Mucosa of stomach (tissue), 1 donor: ENCODE measurements at regions not wholly inside any gene's neighbourhood (a gene's known extent, or its start where the extent isn't known, plus 50 kb on each side); places are given as distances from the start of the nearest gene placed in this dataset.

Source experiments
- H3K27me3 ChIP-seq: one replicate; pipeline ENCODE4 v1.7.0; 2013; ENCODE audit warnings: mild to moderate bottlenecking, low read length; ENCODE audit not compliant: control insufficient read depth, insufficient read depth
- H3K36me3 ChIP-seq: one replicate; pipeline ENCODE4 v1.7.0; 2013; ENCODE audit warnings: low read length; ENCODE audit not compliant: control insufficient read depth, insufficient read depth
- H3K4me1 ChIP-seq: one replicate; pipeline ENCODE4 v1.7.0; 2013; ENCODE audit warnings: mild to moderate bottlenecking, low read length; ENCODE audit not compliant: control insufficient read depth, insufficient read depth
- H3K4me3 ChIP-seq: one replicate; pipeline ENCODE4 v1.7.0; 2013; ENCODE audit warnings: low read length
- H3K9ac ChIP-seq: one replicate; pipeline ENCODE4 v1.7.0; 2013; ENCODE audit warnings: mild to moderate bottlenecking, low read length, moderate library complexity
- H3K9me3 ChIP-seq: one replicate; pipeline ENCODE4 v1.7.0; 2013; ENCODE audit warnings: mild to moderate bottlenecking, low read length, moderate library complexity; ENCODE audit not compliant: control insufficient read depth
- donor health status: Pancreatic carcinoma.

DNA sequence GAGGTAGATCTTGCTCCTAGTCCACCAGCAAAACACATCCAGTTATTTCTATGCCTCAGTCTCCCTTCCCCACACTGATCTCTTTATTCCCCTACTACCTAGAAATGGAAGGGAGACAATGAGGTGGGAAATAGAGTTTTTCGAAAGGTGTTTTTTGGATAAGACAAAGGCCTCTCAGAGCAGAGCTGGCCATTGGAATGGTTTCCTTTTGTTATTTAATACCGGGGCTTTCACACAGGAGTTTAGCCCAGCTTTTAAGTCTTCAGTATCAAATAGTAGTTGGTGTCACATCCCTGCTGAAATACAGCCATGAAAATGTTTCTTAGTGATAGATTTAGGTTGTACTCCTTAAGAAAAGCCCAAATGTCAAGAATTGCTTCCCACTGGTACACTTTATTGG, 65.4 kb upstream of the B3GAT1 start:
- no peaks in the 10 kb centered on the region for H3K4me1 ChIP-seq
- H3K36me3 ChIP-seq, result no peaks in the 10 kb centered on the region
- H3K9ac ChIP-seq, result no peak overlapping the region
- peaks cover 4% of the 10 kb centered on the region for H3K27me3 ChIP-seq
- H3K9me3 ChIP-seq, result no peaks in the 10 kb centered on the region
- no peak overlapping the region for H3K4me3 ChIP-seq

DNA sequence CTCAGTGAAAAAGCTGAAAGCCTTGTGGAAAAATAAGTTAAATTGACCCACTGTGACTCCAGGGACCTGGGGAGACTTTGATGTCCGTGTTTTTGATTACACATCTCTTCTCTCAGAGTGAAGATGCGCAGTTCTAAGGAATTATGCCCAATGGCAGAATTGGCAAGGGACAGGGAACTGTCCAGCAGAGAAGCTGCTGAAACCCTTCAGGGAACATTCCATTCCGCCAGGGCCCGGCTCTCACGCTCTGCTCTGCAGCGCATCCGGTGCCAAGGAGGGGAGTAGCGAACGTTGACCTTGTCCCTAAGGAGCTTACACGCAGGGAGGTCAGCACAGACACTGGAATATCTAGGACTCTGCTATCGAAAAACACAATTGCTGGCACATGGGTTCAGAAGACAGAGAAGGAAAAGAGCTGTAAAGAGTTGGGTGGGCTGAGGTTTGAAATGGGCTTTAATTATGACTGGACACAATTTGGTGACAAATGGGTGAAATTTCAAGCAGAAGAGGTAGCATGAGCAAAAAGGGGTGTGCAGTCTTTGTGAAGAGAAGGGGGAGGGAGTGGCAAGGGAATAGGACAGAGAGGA, 64.5 kb upstream of the B3GAT1 start:
- H3K9me3 ChIP-seq, result no peaks in the 10 kb centered on the region
- no peak overlapping the region for H3K9ac ChIP-seq
- H3K27me3 ChIP-seq, result peaks cover 4% of the 10 kb centered on the region
- no peaks in the 10 kb centered on the region for H3K4me1 ChIP-seq
- no peak overlapping the region for H3K4me3 ChIP-seq
- H3K36me3 ChIP-seq, result no peaks in the 10 kb centered on the region

DNA sequence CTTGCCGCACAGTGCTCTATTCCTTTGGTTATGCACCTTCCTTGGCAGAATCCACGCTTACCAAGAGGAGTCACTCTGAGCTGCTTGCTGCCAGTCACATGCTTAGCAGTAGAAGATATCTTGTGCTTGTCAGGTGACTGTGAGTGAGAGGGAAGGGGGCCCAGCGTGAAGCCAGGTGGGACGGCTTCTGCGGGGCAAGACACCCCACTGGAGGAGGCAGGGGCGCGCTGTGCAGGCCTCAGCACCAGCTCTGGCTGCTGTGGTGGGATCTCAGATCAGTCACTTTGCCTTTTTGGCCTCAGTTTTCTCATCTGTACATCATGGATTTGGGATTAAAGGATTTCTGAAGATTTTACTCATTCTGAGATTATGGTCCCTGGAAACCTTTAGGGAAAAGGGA, 63.9 kb upstream of the B3GAT1 start:
- H3K9ac ChIP-seq, result no peak overlapping the region
- no peaks in the 10 kb centered on the region for H3K4me1 ChIP-seq
- no peaks in the 10 kb centered on the region for H3K9me3 ChIP-seq
- H3K27me3 ChIP-seq, result peaks cover 4% of the 10 kb centered on the region
- H3K36me3 ChIP-seq, result no peaks in the 10 kb centered on the region
- no peak overlapping the region for H3K4me3 ChIP-seq

DNA sequence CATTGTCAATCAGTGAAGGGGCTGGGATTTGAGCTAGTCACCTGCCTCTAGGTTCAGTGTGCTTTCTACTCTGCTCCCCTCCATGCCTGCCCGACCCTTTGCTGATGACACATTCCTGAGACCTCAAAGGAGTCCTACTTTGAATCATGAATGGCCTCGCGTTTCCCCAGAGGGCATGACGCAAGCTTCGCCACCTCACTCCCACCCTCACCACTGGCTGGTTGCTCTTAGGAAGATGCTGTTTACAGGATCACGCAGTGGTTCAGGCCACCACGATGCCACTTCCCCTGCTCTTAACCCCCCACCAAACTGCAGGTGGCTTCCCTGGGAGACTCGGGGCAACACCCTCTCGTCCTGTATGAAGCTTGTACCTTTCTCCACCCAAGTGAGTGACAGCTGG, 62.9 kb upstream of the B3GAT1 start:
- Histone ChIP-seq H3K27me3 (peaks cover 4% of the 10 kb centered on the region), H3K4me1 (no peaks in the 10 kb centered on the region), H3K9me3 (no peaks in the 10 kb centered on the region), H3K9ac (no peak overlapping the region), H3K36me3 (no peaks in the 10 kb centered on the region), H3K4me3 (no peak overlapping the region)

DNA sequence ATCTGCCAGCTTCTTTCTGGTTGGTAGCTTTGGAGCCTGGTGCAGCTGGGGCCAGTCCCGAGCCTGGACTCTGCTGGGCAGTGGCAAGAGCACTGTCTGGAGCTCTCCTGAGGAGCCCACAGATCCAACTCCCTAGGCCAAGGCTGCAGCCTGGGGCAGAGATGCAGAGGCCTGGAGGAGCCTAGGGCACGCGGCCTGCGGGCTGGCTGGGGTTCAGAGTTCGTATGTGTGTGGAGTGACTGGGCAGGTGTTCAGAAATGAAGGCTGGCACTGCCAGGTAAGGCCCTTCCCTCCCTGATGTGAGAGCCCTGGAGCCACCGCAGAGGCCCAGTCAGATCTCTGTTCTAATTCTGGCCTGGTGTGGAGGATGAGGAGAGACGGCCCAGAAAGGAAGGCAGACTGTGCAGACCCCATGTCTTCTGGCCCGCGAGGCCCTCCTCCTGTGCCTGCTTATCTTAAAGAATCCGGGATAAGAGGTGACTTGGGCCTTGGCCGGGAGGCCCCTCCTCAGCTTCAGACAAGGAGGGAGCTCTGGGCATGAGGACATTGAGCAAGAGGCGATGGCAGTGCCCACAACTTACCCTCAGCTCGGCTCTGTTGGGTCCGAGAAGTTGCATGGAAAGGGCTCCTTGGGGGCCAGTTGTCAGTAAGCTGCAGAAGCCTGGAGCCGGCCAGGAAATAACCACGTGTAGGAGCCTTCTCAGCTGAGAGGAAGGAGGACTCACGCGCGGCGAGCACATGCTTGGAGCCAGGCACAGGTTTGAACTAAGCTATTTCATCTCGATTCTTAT, 62.2 kb upstream of the B3GAT1 start:
- H3K27me3 ChIP-seq, result peaks cover 4% of the 10 kb centered on the region
- no peaks in the 10 kb centered on the region for H3K4me1 ChIP-seq
- H3K9ac ChIP-seq, result no peak overlapping the region
- H3K36me3 ChIP-seq, result no peaks in the 10 kb centered on the region
- H3K4me3 ChIP-seq, result no peak overlapping the region
- no peaks in the 10 kb centered on the region for H3K9me3 ChIP-seq

DNA sequence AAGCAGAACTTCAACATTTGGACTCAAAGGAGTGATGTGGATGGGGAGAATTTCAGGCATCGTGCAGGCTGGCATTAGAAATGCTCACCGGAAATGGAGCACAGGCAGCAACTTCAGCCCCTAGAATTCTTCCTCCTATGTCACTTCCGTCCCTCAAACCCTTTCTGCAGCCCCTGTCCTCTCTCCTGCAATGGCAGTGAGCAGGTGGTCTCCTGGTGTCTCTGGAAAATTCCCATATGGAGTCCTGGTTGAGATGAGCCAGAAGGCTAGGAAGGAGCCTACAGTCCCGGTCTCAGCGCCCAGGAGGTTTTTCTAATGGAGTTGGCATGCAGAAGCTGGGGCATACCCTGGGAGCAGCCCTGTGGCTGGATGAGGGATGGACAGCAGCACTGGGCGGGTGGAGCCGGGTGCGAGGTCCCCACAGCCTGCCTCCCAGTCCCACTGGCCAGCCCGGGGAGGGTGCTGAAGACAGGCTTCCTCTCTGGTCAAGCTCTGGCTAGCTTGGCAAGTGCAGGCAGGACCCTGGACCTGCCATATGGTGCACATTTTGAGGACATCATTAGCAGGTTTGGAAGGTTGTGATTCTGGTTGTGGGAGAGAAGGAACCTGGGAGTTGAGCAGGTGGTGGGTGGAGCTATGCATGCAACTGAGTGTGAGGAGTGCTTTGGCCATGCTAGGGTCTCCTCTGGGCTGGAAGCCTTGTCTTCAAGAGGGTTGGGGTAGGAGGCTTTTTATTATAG, 59.8 kb upstream of the B3GAT1 start:
- H3K9me3 ChIP-seq, result no peaks in the 10 kb centered on the region
- peaks cover 3% of the 10 kb centered on the region for H3K27me3 ChIP-seq
- no peak overlapping the region for H3K4me3 ChIP-seq
- H3K9ac ChIP-seq, result no peak overlapping the region
- peaks cover 5% of the 10 kb centered on the region for H3K4me1 ChIP-seq
- no peaks in the 10 kb centered on the region for H3K36me3 ChIP-seq

DNA sequence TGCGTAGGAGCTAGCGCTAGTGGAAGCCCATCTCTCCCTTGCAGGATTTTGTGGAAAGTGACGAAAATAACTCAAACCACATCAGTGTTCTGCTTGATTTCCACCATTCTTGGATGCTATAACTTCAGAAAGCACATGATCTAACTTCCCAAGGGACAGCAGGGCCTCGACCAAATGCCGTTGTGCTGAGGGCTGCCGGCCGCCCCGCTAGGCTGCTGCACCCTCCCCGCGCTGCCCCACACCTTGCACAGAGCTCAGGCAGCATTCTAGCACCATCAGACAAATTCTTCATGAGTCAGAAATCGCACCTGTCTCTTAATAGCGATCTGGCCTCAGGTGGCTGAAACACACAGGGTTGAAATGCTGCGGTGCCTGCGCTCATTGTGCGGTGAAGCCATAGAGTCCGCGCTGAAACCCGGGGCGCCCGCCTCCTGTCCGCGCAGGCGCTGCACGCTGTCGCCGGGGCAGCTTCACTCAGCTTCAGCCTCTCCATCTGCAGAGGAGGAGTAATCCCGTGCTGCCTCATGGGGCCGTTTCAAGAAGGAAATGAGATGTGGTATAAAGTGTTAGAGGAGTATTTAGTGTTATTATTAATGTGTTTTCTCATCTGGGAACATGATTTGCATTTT, 59.2 kb upstream of the B3GAT1 start:
- no peaks in the 10 kb centered on the region for H3K36me3 ChIP-seq
- no peak overlapping the region for H3K4me3 ChIP-seq
- H3K9me3 ChIP-seq, result no peaks in the 10 kb centered on the region
- H3K27me3 ChIP-seq, result no peaks in the 10 kb centered on the region
- H3K9ac ChIP-seq, result no peak overlapping the region
- H3K4me1 ChIP-seq, result peaks cover 5% of the 10 kb centered on the region

DNA sequence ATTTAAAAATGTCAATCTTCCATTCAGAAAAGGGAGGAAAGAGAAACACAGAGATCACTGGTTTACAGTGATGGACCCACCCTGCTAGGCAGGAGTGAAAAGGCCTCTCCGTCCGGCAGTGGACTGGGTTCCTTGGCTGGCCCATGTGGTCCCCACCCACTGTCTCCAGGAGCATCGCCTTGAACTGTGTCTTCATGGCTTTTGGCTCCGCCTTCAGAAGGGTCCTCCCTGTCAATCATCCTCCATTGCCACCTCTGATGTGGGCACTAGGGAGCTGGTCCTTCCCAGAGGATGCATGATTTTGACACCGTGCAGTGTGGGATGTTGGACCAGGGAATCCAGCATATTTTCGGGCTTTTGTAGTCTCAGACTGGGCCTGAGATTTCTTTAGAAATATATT, 58.2 kb upstream of the B3GAT1 start:
- Histone ChIP-seq H3K27me3 (no peaks in the 10 kb centered on the region), H3K9me3 (no peaks in the 10 kb centered on the region), H3K4me3 (no peak overlapping the region), H3K36me3 (no peaks in the 10 kb centered on the region), H3K9ac (no peak overlapping the region), H3K4me1 (peaks cover 5% of the 10 kb centered on the region)

DNA sequence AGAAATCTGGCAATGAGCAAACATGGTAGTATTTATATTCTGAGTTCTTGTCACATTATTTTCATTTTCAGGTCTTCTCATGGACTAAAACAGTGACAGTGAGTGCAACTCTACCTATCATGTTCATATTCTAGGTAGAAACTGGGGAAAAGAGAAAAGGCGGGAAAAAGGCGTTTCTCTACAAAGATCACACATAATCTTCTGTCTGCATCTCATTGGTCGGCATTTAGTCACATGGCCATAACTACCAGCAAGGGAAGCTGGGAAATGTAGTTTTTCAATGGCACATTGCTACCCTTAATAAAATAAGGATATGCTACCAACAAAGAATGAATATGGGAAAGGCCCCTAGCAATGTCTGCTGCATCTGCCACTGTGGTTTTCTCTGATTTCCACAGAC, 57.6 kb upstream of the B3GAT1 start:
- H3K27me3 ChIP-seq, result no peaks in the 10 kb centered on the region
- H3K4me1 ChIP-seq, result peaks cover 5% of the 10 kb centered on the region
- H3K9ac ChIP-seq, result no peak overlapping the region
- H3K4me3 ChIP-seq, result no peak overlapping the region
- H3K9me3 ChIP-seq, result no peaks in the 10 kb centered on the region
- H3K36me3 ChIP-seq, result no peaks in the 10 kb centered on the region

DNA sequence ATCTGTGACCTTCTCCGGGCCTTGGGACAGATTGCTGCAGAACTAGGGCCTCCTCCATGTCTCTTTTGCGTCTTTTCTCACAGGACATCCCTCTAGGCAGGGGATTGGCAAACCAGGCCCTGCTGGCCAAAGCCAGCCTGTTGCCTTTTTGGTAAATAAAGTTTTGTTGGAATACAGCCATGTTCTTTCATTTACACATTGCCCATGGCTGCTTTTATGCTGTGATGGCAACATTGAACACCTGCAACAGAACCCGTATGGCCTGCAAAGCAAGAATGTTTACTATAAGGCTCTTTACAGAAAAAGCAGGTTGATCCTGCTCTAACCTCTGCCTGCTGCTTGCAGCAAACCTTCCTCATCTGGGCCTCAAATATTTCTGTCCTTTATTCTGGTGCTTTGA, 56.8 kb upstream of the B3GAT1 start:
- no peaks in the 10 kb centered on the region for H3K27me3 ChIP-seq
- H3K9ac ChIP-seq, result no peak overlapping the region
- peaks cover 5% of the 10 kb centered on the region for H3K4me1 ChIP-seq
- no peaks in the 10 kb centered on the region for H3K36me3 ChIP-seq
- H3K4me3 ChIP-seq, result no peak overlapping the region
- H3K9me3 ChIP-seq, result no peaks in the 10 kb centered on the region

DNA sequence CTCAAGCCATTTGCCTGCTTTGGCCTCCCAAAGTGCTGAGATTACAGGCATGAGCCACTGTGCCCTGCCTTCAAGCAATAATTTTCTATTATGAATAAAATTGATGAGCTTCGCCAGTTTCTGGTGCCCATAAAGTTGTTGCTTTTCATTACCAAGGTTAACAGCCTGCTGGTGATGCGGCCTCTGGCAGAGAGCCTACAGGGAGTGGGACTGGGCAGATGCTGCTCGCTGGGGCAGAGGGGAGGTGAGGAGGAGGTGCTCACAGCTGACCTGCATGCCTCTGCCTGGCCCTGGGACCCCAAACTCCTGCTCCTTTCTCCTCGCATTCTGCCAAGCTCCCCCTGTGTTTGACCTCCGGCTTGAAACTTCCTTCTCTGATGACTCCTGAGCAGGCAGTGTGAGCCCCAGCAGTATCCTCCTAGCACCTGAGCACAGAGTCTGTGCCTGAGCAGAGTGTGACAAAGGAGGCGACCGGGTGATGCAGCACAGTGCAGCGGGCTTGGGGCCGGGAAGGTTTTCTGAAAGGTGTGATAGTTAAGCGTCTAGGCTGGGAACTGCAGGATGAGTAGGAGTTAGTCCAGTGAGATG, 56.1 kb upstream of the B3GAT1 start:
- no peaks in the 10 kb centered on the region for H3K36me3 ChIP-seq
- peak overlapping the region; percentile 4 for H3K4me3 ChIP-seq
- H3K9me3 ChIP-seq, result no peaks in the 10 kb centered on the region
- peaks cover 5% of the 10 kb centered on the region for H3K4me1 ChIP-seq
- no peak overlapping the region for H3K9ac ChIP-seq
- H3K27me3 ChIP-seq, result no peaks in the 10 kb centered on the region
